MM.1S (cell line): ENCODE measurements at regions not wholly inside any gene's neighbourhood (a gene's known extent, or its start where the extent isn't known, plus 50 kb on each side); places are given as distances from the start of the nearest gene placed in this dataset.

Source experiments
- DNase-seq: peaks from one replicate; pipeline ENCODE4 v3.0.0-alpha.2; 2015
- H2AFZ ChIP-seq: fragments of 300-600 bp; sonication (generic); 2 replicates; pipeline ENCODE4 v1.6.0; 2016; ENCODE audit warnings: antibody characterized with exemption, low read length
- H3F3A ChIP-seq: fragments of 300-600 bp; sonication (generic); 2 replicates; pipeline ENCODE4 v1.6.1; 2016; ENCODE audit warnings: mild to moderate bottlenecking, antibody characterized with exemption, low read length, moderate library complexity, mixed read lengths; ENCODE audit not compliant: insufficient read depth
- H3K27ac ChIP-seq: fragments of 300-600 bp; sonication (generic); 2 replicates; pipeline ENCODE4 v1.5.1; 2016; ENCODE audit warnings: mild to moderate bottlenecking, low read length
- H3K27me3 ChIP-seq: fragments of 300-600 bp; sonication (generic); replicated peaks from 2 replicates; pipeline ENCODE4 v1.6.0; 2016; ENCODE audit warnings: low read length; ENCODE audit not compliant: insufficient read depth
- H3K36me3 ChIP-seq: fragments of 300-600 bp; sonication (generic); replicated peaks from 2 replicates; pipeline ENCODE4 v1.6.1; 2016; ENCODE audit warnings: mild to moderate bottlenecking, low read length, mixed read lengths; ENCODE audit not compliant: insufficient read depth
- H3K4me1 ChIP-seq: fragments of 300-600 bp; sonication (generic); 2 replicates; pipeline ENCODE4 v1.6.1; 2016; ENCODE audit warnings: low read length, mixed read lengths
- H3K4me2 ChIP-seq: fragments of 300-600 bp; sonication (generic); 2 replicates; pipeline ENCODE4 v1.6.0; 2016; ENCODE audit warnings: low read depth, low read length
- H3K4me3 ChIP-seq: fragments of 300-600 bp; sonication (generic); 2 replicates; pipeline ENCODE4 v1.5.1; 2016; ENCODE audit warnings: low read length, mixed read lengths
- H3K79me2 ChIP-seq: fragments of 300-600 bp; sonication (generic); 2 replicates; pipeline ENCODE4 v1.6.1; 2016; ENCODE audit warnings: mixed run types, low read length, mixed read lengths
- H3K9ac ChIP-seq: fragments of 300-600 bp; sonication (generic); 2 replicates; pipeline ENCODE4 v1.6.1; 2016; ENCODE audit warnings: low read length, mixed read lengths
- H3K9me2 ChIP-seq: fragments of 300-600 bp; sonication (generic); replicated peaks from 2 replicates; pipeline ENCODE4 v1.6.1; 2016; ENCODE audit warnings: mild to moderate bottlenecking, low read length, mixed read lengths; ENCODE audit not compliant: insufficient read depth
- H3K9me3 ChIP-seq: fragments of 300-600 bp; sonication (generic); replicated peaks from 2 replicates; pipeline ENCODE4 v1.6.1; 2016; ENCODE audit warnings: mild to moderate bottlenecking, low read length, mixed read lengths; ENCODE audit not compliant: insufficient read depth
- H4K20me1 ChIP-seq: fragments of 300-600 bp; sonication (generic); 2 replicates; pipeline ENCODE4 v1.6.1; 2016; ENCODE audit warnings: mild to moderate bottlenecking, low read length, moderate library complexity, mixed read lengths; ENCODE audit not compliant: insufficient read depth
- CTCF ChIP-seq: fragments of 300-600 bp; sonication (generic); IDR thresholded peaks from 2 replicates; pipeline ENCODE4 v1.5.1; 2016; ENCODE audit warnings: antibody characterized with exemption, low read length, mixed read lengths
- EZH2 ChIP-seq: fragments of 300-600 bp; sonication (generic); optimal IDR thresholded peaks from 2 replicates; pipeline ENCODE3; 2017; ENCODE audit warnings: low read depth, mild to moderate bottlenecking, antibody characterized with exemption, low read length, mixed read lengths
- EZH2phosphoT487 ChIP-seq: fragments of 300-600 bp; sonication (generic); IDR thresholded peaks from 2 replicates; pipeline ENCODE4 v1.6.1; 2018; ENCODE audit warnings: antibody characterized with exemption, low read length

- DNase-seq = no peak
- H3K4me3 ChIP-seq = no peak overlapping the region
- H3K27me3 ChIP-seq = peaks cover 37% of the 10 kb centered on the region
- H3K36me3 ChIP-seq = no peaks in the 10 kb centered on the region
- no peaks in the 10 kb centered on the region for H3K79me2 ChIP-seq
- H3K9ac ChIP-seq = no peak overlapping the region
- no peaks in the 10 kb centered on the region for H3K4me1 ChIP-seq
- H4K20me1 ChIP-seq = no peaks in the 10 kb centered on the region
- no peaks in the 10 kb centered on the region for H3F3A ChIP-seq
- no peak overlapping the region for H2AFZ ChIP-seq
- H3K9me2 ChIP-seq = no peaks in the 10 kb centered on the region
- no peak for TF ChIP-seq CTCF
- TF ChIP-seq EZH2phosphoT487 = no peak
- no peak for TF ChIP-seq EZH2
- H3K9me3 ChIP-seq = no peaks in the 10 kb centered on the region
- no peak overlapping the region for H3K4me2 ChIP-seq
- no peak overlapping the region for H3K27ac ChIP-seq
These were observed 245.1 kb upstream of the CIBAR2 start for GRCh38 chr16:85357323-85357722.

GRCh38 chr16:85357924-85358505, 245.7 kb upstream of the CIBAR2 start:
- Histone ChIP-seq H3K79me2 (no peaks in the 10 kb centered on the region), H3K9me2 (no peaks in the 10 kb centered on the region), H3F3A (no peaks in the 10 kb centered on the region), H3K27me3 (peaks cover 32% of the 10 kb centered on the region), H3K4me2 (no peak overlapping the region), H3K36me3 (no peaks in the 10 kb centered on the region), H3K27ac (no peak overlapping the region), H4K20me1 (no peaks in the 10 kb centered on the region), H2AFZ (no peak overlapping the region), H3K4me3 (no peak overlapping the region), H3K4me1 (no peaks in the 10 kb centered on the region), H3K9ac (no peak overlapping the region), H3K9me3 (no peaks in the 10 kb centered on the region)
- DNase-seq = no peak
- TF ChIP-seq CTCF (no peak), EZH2 (no peak), EZH2phosphoT487 (no peak)

GRCh38 chr16:85358704-85359146, 246.5 kb upstream of the CIBAR2 start:
- Histone ChIP-seq H3K4me1 (no peaks in the 10 kb centered on the region), H3K9me2 (no peaks in the 10 kb centered on the region), H3K4me3 (no peak overlapping the region), H3K36me3 (no peaks in the 10 kb centered on the region), H3K79me2 (no peaks in the 10 kb centered on the region), H3K27me3 (peaks cover 24% of the 10 kb centered on the region), H3K27ac (no peak overlapping the region), H2AFZ (no peak overlapping the region), H3K9me3 (no peaks in the 10 kb centered on the region), H4K20me1 (no peaks in the 10 kb centered on the region), H3K9ac (no peak overlapping the region), H3K4me2 (no peak overlapping the region), H3F3A (no peaks in the 10 kb centered on the region)
- no peak for TF ChIP-seq EZH2phosphoT487
- TF ChIP-seq EZH2 = no peak
- no peak for TF ChIP-seq CTCF
- no peak for DNase-seq
